ENCODE measurements at regions not wholly inside any gene's neighbourhood (a gene's known extent, or its start where the extent isn't known, plus 50 kb on each side); places are given as distances from the start of the nearest gene placed in this dataset.

GRCh38 chr2:106292627-106293026 is 98.5 kb upstream of the UXS1 start:
- no peak for TF ChIP-seq CTCF (IDR thresholded peaks at IDR 0.05; ENCODE audit: low read length)
- no peak for TF ChIP-seq EZH2 (IDR thresholded peaks at IDR 0.05; ENCODE audit: borderline replicate concordance, low read length)

Data from OCI-LY1 (cell line).